ENCODE measurements at regions not wholly inside any gene's neighbourhood (a gene's known extent, or its start where the extent isn't known, plus 50 kb on each side); places are given as distances from the start of the nearest gene placed in this dataset.

DNA sequence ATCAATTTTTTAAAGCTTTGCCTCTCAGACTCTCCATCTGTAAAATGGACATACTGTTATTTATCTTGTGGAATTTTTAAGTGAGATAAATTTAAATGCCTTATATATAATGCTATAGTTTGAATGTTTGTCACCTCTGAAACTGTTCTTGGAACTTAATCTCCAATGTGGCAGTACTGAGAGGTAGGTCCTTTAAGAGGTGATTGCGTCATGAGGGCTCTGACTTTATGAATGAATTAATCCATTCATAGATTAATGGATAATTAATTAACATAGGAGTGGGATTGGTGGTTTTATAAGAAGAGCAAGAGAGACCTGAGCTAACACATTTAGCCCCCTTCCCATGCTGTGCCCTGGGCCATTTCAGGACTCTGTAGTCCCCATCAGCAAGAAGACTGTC is 326.3 kb upstream of the TSHZ2 start:
- DNase-seq (ENCODE audit: low read depth, low spot score) = no peak

DNA sequence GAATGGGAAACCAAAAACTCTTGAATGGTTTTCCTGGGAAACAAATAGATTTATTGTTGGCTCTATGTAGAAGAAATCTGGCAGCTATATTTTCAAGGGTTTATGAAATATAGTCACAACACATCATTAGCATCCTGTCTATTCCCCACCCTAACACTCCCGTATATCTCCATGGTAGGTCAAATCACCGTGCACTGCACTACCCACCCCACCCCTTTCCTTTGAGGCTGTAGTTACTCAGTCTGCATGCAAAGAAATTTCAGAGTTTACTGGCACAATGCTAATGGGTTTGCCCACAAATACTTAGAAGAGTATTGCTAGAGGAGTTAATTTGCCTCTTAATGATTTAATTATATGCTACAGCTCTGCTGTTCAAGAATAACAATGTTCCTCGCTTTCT is 329.1 kb upstream of the TSHZ2 start:
- DNase-seq (ENCODE audit: low read depth, low spot score) = no peak

DNA sequence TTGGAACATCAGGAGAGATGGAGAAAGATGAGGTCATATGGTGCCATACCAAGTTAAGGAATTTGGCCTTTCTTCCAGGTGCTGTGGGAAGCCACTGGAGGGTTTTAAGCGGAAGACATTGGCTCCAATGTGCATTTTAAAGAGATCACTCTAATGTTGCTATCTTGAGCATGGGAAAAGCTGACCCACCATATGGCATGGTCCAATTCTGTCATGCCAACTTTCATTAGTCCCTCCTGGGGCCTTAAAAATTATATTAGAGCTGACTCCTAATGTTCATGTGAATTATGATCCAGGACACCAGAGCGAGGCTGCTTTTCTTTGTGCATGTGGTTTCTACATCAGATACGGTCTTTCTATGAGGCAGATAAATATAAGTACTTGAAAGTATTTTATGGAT is 335.0 kb upstream of the TSHZ2 start:
- no peak for DNase-seq (ENCODE audit: low read depth, low spot score)

DNA sequence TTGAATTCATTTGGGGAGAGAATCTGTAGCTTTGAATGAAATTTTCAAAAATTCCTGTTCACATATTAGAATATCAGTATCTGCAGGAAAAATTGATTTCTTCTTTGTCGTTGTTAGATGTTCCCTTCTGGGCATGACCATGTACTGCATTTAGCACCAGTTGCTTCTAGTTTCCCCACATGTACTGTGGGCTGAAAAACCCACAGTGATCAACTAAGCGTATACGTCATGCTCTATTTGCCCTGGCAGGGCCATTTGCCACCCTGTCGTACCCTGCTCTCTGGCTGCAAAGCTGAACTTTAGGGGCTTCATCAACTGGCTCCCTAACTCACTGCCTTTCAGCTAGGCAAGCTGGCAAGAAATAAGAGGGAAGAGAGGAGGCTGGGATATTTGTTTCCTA is 340.7 kb upstream of the TSHZ2 start:
- no peak for DNase-seq (ENCODE audit: low read depth, low spot score)

DNA sequence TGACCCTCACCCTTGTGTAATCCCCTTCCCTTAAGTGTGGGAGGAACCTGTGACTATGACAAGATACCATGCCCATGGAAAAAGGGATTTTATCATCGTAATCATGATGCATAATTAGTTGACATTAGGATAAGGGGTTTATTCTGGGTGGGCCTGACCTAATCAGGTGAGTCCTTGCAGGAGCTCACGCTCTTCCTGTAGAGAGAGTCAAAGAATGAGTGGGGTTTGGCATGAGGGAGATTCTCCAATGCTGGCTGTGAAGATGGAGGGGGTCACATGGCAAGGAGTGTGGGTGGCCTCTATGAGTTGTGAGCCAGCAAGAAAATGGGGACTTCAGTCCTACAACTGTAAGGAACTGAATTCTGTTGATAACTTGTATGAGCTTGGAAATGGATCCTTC is 342.0 kb upstream of the TSHZ2 start:
- no peak for DNase-seq (ENCODE audit: low read depth, low spot score)

DNA sequence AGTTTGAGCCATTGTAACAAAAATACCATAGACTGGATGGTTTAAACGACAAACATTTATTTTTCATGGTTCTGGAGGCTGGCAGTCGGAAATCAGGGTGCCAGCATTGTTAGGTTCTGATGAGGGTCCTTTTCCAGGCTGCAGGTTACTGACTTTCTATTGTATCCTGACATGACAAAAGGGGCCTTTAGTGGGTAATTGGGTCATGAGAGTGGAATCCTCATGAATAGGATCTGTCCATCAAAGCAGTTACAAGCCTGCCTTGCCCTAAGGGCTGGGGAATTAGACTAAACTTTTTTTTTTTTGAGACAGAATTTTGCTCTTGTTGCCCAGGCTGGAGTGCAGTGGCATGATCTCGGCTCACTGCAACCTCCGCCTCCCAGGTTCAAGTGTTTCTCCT is 347.9 kb upstream of the TSHZ2 start:
- no peak for DNase-seq (ENCODE audit: low read depth, low spot score)

DNA sequence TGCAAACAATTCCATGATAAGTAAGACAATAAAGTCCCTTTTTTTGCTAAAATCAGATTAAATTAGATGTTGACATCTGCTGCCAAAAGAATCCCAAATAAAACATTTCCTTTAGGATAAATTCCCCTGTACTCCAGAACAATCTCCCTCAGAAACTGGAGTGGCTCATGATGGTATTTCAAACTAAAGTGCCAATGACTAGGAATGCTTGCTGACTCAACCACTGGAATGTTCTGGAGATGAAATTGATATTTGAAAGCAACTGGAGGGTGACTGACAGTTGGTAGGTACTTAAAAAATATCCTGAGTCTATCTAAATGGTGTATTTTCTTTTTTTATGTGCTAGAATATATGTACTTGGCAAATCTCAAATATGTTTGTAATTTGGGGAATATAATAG is 350.1 kb upstream of the TSHZ2 start:
- DNase-seq (ENCODE audit: low read depth, low spot score) = peak; percentile 17

DNA sequence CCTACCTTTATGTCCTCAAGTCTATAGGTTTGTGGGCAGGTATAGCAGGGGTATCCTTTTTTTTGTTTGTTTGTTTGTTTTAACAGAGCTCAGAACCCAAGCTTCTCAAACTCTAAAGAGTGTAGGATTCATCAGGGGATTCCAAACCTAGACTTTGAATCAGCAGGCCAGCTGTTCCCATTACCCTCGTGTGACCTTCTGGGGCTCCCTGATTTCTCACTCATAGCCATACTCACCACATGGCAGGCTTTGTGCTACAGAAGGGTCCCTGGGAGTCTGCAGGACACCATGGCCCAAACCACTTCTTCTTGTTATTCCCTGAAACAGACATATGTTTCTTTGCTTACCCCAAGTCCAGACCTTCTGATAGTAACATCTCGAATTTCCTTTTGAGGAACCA is 350.8 kb upstream of the TSHZ2 start:
- DNase-seq (ENCODE audit: low read depth, low spot score) = no peak

DNA sequence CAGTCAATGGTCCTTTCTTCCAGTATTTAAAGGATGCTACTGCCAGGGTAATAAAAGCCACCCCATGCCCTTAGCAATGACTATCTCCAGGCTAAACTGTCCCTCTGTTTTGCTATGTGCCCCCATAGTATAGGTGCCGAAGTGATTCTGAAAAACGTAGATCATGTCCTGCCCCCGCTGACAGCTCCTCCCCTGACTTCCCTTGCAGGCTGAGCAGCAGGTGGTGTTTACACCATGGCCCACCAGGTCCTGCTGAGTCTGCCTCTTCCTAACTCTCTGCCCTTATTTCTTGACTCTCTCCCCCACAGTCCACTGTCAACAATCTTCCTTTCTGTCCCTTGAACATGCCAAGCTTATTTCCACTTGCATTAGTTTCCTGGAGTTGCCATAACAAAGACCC is 352.5 kb upstream of the TSHZ2 start:
- DNase-seq (ENCODE audit: low read depth, low spot score) = no peak

DNA sequence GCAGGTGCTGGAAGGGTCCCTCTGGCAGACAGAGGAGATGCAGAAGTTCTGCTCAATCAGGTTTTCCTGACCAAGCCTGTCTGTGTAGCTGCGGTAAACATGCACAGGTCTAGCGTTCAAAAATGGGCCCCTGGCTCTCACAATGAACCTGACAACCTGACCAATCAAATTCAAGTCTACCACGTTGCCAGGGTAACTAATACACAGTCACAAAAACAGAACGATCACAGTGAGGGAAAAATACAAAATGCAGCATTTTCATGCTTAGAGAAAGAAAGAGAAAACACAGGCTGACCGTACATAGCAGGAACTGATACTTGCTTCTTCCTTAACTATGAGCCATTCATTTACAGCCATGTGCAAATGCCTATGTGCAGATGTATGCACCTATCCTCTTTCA is 353.1 kb upstream of the TSHZ2 start:
- peak; percentile 5 for DNase-seq (ENCODE audit: low read depth, low spot score)

DNA sequence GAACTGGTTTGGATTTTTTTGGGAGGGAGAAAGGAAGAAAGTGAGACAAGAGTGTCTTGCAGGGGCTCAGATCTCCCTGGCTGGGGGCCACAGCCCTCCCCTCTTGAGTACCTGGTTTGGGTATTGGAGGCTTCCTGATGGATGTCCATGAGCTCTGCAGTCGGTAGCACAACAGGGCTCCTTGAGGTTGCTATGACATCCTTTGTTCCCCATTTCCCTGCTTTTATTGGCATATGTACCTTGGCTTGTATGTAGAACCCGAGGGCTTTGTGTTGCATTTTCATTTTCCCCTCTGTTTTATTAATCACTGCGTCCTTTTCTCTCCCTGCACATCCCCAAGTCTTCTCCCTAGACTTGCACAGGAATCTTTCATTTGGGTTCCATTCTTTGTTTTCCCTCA is 355.5 kb upstream of the TSHZ2 start:
- DNase-seq (ENCODE audit: low read depth, low spot score) = no peak

DNA sequence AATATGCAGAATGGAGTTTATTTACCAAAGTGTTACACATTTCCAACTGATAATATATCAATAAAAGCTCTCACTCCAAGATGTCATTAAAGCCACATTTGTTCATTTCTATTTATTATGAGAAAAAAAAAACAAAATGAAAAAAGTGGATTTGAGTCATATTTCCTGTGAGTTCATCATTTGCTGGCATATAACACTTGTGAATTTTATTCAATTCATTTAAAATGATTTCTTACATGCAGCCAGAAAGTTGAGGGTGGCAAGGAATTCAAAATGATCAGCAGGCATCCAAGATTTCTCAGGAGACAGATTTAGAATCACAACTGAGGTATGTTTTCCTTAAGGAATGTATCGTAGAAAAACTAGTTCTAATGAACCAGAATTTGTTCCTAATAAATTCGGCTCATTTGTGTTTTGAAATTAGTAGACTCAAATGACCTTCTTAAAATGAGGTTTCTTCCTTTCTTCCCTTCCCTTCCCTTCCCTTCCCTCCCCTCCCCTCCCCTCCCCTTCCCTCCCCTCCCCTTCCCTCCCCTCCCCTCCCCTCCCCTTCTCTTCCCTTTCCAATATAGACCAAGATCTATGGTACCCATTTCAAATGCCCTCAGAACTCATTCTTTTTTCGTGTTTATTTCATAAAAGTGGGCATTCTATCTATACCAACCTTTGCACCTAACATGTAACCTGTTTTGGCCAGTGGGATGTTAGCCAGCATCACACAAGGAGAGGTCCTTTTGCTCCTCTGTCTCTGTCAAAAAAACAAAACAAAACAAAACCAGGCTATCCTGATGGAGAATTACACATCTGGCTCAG is 357.9 kb upstream of the TSHZ2 start:
- DNase-seq (ENCODE audit: low read depth, low spot score) = no peak

DNA sequence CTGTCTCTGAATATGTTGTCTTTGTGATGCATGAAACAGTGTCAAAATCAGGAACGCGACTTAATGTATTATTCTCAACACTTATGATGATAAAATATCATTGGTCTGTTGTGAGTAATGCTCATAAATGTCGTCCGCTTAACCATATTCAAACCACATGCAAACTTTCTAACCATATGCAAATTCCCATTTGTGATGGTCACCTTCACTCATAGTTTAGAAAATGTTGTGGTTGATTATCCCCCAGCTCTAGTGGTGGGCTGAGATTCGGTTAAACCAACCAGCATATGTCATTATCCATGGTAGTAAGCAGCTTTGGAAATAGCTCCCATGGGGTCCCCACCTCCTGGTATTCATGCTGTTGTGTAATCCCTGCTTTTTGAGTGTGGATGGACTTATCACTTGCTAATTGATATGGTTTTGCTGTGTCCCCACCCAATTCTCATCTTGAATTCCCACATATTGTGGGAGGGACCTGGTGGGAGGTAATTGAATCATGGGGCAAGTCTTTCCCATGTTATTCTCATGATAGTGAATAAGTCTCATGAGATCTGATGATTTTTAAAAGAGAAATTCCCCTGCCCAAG is 360.0 kb upstream of the TSHZ2 start:
- DNase-seq (ENCODE audit: low read depth, low spot score) = no peak

DNA sequence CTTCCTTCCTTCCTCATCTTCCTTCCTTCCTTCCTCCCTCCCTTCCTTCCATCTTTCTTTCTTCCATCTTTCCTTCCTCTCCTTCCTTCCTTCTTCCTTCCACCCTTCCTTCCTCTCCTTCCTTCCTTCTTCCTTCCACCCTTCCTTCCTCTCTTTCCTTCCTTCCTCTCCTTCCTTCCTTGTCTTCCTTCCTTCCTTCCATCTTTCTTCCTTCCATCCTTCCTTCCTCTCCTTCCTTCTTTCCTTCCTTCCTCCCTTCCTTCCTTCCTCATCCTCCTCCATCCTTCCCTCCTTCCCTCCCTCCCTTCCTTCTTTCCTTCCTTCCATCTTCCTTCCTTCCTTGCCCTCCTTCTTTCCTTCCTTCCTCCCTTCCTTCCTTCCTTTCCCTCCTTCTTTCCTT is 361.4 kb upstream of the TSHZ2 start:
- no peak for DNase-seq (ENCODE audit: low read depth, low spot score)

DNA sequence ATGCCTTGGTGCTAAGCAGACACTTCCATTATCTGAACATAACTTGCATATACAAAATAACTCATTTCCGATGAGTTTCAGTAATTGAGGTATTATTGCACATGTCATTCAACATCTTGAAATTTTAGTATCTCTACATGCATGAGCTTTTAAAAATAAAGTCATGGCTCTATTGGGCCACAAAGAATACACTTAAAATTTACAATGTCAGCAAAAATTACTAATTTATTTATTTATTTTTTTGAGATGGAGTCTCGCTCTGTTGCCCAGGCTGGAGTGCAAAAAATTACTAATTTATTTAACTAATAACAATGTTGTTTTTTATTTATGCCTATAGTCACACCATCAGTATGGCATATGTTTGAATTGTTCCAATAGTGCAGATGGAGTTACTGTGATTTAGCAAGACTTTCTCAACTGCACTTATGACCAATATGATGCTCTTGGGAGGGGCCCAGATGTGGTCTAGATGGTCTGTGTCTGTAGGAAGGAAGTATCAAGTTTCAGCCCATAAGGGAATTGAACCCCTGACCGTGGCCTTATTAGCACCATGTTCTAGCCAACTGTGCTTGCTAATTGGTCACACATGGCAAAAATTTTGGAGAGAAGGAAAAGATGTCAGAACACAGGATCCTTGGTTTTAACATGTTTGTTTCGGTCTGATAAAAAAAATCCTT is 370.7 kb upstream of the TSHZ2 start:
- DNase-seq (ENCODE audit: low read depth, low spot score) = no peak

DNA sequence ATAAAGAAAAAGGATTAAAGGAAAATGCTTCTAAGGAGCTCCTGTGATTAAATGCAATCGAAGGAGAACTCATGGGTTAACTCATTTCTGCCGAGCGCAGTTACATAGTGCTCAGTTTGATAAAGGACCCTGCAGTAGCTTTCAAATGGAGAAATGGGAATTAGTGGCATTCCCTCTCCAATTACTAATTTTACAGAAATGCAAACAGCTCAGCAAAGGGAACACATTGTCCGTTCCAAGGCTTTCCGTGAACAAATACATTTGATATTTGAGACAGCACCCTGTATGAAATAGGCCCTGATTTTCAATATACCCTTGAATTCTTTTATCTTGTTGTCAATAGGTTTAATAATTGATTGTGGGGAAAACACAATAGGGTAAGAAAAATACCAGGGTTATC is 375.9 kb upstream of the TSHZ2 start:
- DNase-seq (ENCODE audit: low read depth, low spot score) = no peak

DNA sequence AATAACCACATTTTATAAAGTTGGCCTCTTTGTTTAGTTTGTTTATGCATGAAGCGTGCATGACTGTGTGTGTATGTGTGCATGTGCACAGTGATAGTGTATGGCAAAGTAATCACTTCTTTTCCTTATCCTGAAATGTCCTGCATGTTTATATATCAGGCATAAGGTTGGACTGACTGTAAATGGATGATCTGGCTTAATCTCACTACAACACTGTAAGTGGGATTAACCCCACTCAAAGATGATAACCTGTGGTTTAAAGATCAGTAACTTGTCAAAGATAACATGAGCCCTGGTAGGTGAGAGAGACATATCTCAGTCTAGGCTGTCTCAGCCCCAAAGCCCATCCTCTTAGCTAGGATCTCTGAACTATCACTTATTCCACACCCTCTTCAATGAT is 376.6 kb upstream of the TSHZ2 start:
- DNase-seq (ENCODE audit: low read depth, low spot score) = no peak

DNA sequence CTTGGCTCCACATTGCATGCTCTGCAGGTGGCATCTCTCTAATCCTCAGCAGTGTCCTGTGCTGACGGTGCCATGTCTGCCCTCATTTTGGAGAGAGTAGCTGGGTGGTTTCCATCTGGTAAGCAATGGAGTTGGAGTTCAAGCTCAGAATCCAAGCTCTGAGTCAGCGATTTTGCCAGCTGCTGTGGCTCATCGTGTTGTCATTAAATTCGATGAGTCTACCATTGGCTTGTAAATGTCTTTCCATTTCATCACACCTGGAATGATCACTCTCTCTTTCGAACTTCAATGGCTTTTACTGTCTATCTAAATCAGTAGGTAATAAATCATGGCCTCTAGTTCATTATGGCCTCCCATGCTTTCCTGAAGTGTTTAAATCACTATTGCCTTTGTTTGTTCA is 378.5 kb upstream of the TSHZ2 start:
- DNase-seq (ENCODE audit: low read depth, low spot score) = no peak

DNA sequence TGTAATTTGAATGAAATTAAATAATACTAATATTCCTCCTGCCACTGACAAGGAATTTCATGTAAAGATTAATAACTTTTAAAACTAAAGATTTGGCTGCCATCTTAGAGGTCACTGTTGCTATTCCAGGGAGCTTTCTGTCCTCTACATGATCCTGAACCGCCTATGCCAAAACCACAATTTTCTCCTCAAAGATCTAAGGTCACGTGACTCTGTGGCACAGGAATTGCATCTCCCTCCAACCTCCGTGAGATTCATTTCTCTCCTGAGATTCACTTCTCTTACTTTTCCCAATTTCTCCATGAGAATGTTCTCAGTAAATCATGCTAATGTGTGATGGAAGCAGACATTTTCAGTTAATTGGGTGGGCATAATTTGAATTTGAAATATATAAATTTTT is 379.6 kb upstream of the TSHZ2 start:
- no peak for DNase-seq (ENCODE audit: low read depth, low spot score)

DNA sequence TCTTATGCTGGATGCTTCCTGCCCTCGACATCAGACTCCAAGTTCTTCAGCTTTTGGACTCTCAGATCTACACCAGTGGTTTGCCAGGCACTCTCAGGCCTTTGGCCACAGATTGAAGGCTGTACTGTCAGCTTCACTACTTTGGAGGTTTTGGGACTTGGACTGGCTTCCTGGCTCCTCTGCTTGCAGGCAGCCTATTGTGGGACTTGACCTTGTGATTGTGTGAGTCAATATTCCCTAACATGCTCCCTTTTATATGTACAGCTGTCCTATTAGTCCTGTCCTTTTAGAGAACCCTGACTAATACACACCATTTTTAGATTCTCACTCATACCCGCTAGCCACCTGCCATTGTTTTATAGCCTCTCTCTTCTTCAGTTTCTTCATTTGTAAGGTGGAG is 382.1 kb upstream of the TSHZ2 start:
- DNase-seq (ENCODE audit: low read depth, low spot score) = no peak

DNA sequence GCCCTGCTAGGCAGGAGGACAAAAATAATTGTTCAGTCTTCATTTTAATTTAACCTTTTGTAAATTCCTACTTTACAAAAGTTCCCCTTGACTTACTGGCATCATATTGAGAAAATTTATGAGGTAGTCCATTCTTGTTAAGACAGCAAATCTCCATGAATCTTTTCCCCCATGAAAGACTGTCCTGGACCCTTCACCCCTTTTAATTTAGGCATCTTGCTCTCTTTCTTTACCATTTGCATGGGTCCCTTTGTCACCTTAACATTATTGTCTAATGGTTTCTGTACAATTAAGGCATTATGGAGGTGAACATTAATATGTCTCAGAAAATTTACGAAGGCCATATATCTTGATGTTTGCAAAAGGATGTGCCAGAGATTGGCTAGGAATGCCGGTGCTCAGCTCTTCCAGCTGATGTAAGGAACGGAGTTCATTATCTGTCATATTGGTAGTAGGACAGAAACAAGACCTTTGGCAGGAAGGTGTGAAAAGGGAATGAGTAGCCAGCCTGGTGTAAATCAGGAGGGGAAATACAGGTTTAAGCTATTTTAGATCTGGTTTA is 382.8 kb upstream of the TSHZ2 start:
- no peak for DNase-seq (ENCODE audit: low read depth, low spot score)

DNA sequence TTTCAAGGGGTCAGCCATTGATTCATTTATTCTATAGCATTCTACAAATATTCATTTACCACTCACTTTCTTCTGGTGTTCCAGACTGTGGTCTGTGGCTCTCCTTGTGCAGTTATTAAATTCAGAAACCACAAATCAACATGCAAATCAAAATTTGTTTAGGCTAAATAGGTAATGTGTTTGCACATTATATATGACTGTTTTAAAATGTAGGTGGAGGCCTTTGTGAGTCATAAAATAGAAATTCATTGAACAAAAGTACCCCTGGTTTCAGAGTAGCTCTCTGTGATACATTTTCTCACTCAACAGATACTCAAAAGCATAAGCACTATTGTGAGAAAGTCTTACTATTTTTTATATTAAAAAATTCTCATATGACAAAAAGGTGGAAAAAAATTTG is 385.5 kb upstream of the TSHZ2 start:
- no peak for DNase-seq (ENCODE audit: low read depth, low spot score)

DNA sequence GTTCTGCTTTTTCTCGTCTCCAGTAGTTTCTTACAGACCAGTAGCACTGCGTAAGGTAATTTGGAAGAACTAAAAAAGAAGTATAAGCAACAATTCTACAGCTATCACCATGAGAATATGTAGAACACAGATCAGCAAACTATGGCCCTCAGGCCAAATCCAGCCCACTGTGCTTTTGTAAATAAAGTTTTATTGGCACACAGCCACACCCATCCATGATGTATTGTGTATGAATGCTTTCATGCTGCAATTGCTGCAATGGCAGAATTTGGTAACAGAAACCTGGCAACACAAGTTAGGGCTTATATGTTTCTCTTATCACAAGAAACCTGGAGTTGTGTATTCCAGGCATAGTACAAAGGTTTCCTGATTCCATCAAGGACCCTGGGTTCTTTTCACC is 386.8 kb upstream of the TSHZ2 start:
- no peak for DNase-seq (ENCODE audit: low read depth, low spot score)

Data from astrocyte of the hippocampus (primary cell).